ENCODE measurements at regions not wholly inside any gene's neighbourhood (a gene's known extent, or its start where the extent isn't known, plus 50 kb on each side); places are given as distances from the start of the nearest gene placed in this dataset.

- TF ChIP-seq CTCF (IDR thresholded peaks at IDR 0.05; ENCODE audit: low read length) (no peak), EZH2phosphoT487 (IDR thresholded peaks at IDR 0.05; ENCODE audit: low read length) (no peak)
Measured at GRCh38 chr6:114718716-114719270, 376.0 kb upstream of the HS3ST5 start.
